SK-N-DZ (cell line): ENCODE measurements at regions not wholly inside any gene's neighbourhood (a gene's known extent, or its start where the extent isn't known, plus 50 kb on each side); places are given as distances from the start of the nearest gene placed in this dataset.
"Not testable (repeated sequence)": the region's sequence is repeated elsewhere in the genome, so short reads cannot be mapped to it uniquely, and the experiment has no call there.

Experiments used
- DNase-seq: peaks from one replicate; pipeline ENCODE4 v3.0.0-alpha.2; 2015; ENCODE audit warnings: low spot score

DNA sequence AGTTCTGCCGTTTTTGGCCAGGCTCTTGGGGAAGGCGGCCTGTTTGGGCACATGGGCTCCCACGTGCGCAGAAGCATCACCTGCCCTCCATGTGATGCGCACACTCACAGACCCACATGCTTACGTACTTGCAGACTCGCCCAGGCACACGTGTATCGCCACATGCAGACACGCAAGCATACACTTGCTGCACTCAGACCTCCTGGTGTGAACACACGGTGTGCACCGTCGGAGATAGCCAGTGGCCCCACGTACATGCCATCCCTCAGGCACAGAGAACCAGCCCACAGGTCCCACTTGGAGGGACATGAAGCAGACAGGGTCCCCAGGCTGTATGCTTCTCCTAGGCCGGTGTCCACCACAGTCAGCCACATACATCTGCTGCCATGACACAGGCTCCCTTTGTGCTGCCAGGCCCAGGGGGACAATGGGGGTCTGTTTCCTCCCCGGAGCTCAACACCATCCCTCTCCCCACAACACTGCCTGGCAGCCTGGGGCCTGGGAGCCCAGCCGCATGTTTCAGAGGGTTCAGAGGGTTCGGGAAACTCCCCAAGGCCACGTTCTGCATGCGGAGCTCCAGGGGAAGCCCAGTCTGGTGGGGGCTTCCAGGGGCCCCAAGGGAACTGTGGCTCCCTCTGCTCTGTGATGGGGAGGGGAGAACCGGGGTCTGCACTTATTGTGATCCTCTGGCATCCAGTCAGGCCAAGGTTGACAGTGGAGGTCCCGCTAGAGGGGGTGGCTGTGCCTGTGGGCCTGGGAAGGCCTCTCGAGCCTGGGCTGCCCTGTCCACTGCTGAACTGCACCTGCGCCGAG is 208.1 kb upstream of the HAAO start:
- no peak for DNase-seq

DNA sequence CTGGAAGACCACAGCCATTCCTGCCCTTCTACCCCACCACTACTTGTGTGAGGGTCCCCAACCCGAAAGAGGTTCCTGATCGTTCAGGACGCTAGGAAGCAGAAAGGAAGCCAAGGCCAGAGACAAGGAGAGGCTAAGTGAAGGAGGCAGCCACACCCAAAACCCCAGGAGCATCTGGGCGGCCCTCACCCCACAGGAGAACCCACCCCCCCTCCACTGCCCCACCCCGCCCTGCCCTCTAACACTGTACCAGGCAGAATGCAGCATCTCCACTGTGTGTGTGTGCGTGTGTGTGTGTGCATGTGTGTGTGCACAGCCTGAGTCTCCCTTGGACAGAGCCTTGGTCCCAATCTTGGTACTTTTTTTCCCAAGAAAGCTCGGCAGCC is 207.5 kb upstream of the HAAO start:
- no peak for DNase-seq

DNA sequence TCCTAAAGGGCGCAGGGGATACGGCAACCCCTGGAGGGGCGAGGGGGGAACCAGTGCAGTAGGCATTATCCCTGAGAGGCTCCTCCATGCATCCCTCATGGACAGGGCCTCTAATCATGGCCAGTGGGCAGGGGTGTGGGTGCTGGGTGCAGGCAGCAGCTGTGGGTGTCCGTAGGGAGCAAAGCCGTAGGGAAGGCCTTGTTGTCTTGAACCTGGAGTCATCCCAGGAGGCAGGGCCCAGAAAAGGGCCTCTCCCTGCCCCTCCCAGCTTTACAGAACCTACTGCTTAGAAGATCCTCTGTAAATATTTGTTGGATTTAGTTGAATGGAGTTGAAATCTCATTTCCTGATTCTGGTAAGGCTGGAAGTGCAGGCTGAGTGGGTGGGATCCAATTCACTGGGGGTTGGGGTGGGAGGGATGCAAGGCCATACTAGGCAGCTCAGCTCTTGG is 207.0 kb upstream of the HAAO start:
- no peak for DNase-seq

- DNase-seq = no peak
These were observed 206.3 kb upstream of the HAAO start for GRCh38 chr2:42998721-42999120.

DNA sequence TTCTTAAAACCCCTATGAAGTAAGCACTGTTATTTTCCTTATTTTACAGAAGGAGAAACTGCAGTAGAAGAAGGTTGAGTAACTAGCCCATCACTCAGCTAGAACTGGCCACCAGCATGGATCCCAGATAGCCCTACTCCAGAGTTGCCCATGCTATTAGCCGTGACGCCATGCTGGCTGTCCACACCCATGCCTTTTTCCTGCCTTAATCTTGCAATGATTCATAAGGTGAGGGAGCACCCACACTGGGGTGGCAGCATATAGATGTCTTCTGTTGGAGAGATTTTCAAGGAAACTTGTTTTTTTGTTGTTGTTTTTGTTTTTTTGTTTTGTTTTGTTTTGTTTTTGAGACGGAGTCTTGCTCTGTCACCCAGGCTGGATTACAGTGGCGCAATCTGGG is 204.1 kb upstream of the HAAO start:
- no peak for DNase-seq

DNA sequence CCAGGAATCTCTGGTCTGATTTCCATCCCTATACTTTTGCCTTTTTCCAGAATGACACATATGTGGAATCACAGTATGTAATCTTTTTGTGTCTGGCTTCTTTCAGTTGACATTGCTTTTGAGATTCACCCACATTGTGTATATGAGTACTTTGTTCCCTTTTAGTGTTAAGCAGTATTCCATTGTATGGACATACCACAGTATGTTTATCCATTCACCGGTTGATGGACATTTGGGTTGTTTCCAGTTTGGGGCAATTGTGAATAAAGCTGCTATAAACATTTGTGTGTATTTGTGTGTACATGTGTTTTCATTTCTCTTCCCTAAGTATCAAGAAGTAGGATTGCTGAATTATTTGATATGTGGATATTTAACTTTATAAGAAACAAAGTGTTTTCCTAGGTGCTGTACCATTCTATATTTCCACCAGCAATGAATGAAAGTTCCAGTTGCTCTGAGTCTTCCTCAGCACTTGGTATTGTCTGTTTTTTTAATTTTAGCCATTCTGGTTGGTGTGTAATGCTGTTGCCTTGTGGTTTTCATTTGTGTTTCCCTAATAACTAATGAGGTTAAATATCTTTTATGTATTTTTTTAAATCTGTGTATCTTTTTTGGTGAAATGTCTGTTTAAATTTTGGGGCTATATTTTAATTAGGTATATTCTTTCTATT is 203.5 kb upstream of the HAAO start:
- DNase-seq = no peak

GRCh38 chr2:42989283-42990081 is 197.1 kb upstream of the HAAO start:
- DNase-seq = not testable (repeated sequence)

DNA sequence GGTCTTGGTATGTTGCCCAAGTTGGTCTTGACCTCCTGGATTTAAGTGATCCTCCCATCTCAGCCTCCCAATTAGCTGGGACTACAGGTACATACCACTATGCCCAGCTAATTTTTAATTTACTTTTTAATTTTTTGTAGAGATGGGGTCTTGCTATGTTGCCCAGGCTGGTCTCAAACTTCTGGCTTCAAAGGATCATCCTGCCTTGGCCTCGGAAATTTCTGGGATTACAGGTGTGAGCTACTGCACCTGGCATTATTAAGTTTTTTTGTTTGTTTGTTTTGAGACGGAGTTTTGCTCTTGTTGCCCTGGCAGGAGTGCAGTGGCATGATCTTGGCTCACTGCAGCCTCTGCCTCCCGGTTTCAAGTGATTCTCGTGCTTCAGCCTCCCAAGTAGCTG is 195.7 kb upstream of the HAAO start:
- not testable (repeated sequence) for DNase-seq

GRCh38 chr2:42987112-42987922 is 194.9 kb upstream of the HAAO start:
- DNase-seq = no peak

GRCh38 chr2:42984617-42985016 is 192.2 kb upstream of the HAAO start:
- no peak for DNase-seq

GRCh38 chr2:42984081-42984480 is 191.7 kb upstream of the HAAO start:
- DNase-seq = peak; percentile 38

GRCh38 chr2:42980764-42981416 is 188.5 kb upstream of the HAAO start:
- DNase-seq = no peak

- no peak for DNase-seq
These were observed 187.7 kb upstream of the HAAO start for GRCh38 chr2:42979870-42980763.

DNA sequence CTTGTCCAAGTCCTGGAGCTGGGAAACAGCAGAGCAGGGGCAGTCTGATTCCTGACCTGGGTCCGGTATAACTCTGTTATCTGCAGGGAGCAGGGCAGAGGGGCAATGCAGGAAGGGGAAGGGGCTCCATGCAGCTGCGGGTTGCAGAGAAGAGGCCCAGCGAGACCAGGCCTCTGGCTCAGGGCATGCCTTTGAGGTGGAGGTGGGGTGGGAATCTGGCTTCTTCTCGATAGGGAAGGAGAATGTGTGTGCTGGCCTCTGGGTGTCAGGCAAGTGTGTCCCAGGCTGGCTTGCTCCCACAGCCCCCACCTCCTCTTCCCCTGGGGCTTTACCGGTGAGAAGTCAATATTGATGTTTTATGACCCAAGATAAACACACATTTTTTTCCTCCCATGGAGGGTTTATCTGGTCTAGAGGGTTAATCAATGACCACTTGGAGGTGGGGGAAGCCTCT is 187.1 kb upstream of the HAAO start:
- DNase-seq = no peak

DNA sequence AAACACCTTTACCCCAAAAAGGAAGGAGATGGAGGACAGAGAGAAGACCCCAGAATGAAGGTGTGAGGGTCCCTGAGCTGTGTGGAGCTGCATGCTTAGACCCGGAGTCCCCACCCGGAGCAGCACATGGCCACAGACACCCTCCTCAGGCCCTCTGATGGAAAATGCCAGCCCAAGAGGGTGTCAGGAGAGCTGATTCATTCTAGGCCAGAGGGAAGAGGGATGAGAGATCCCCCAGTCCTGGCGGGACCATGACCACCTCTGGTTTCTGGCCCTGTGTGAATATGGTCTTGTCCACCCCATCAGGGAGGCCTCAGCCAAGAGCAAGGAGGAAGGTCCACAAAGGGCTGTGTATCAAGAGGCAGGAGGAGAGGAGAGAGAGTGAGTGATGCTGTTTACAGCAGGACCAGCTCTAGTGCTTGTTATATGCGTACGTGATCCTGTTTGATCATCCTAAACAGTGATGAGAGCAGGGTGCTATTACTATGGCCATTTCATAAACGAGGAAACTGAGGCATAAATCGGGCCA is 186.6 kb upstream of the HAAO start:
- DNase-seq = no peak

DNA sequence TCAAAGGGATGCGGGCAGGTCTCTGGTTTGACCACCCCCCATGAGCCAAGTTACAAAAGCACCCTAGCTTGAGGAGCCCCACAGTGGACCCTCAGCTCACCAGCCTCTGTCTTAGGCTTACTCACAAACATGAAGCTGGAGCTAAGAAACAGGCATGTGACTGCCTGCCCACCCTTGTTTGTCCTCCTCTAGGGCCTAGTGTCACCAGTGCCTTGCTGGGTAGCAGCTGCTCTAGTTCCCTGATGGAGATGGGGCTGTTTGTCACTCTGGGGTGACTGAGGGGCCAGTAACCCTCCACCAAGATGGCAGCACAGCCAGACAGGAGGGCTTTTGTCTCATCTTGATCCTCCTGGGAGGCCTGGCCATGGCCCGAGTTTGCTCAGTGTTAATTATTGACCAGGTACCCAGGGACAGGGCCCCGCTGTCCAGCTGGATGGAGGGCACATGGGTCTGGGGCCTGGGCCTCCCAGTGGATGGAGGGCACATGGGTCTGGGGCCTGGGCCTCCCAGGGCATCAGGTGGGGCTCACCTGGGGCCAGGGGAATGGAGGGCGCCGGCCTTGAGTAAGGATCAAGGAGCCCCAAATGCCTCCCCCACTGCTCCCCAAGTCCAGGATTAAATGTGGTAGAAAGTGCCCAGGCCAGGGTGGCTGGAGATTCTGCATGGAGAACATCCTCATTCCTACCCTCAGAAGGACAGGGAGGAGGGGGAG is 185.9 kb upstream of the HAAO start:
- no peak for DNase-seq

DNA sequence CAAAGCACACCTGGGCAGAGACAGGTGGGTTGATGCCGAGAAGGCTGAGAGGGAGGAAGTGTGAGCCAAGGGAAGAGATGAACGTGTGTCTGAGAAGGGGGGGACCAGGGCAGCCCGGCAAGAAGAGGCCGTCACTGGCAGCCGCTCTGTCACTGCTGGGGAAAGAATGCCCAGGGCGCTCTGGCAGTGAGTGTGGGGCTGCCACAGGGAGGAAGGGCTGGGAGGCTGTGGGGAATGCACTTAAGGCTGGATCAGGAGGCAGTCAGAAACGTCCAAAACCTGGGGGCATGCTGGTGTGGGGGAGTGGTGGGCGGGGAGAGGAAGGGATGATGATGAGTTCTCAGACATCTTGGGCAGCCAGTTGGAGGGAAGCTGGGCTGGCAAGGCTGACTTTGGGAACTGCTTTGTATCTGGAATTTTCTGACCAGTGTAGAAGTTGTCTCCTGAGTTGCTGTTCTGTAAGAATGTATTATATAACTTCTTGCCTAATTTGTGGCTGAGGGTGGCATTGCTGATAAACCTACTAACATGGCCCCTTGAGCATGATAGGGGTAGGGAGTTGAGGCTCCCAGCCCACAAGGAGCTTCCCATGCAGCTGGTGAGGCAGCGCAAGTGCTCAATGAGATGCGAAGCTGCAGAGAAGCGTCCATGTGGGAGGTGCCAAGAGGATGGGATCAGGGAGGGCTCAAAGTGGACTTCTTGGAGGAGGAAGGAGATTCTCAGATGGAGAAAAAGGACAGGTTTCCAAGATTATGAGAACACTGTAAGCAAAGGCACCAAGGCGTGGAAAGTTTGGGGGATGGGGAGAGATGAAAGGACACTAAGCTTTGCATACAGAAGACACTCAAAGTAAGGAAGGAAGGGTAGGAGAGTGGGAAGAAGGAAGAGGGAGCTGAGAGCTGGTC is 185.1 kb upstream of the HAAO start:
- DNase-seq = no peak

- DNase-seq = no peak
These were observed 184.0 kb upstream of the HAAO start for GRCh38 chr2:42976351-42976750.
